ENCODE measurements at regions not wholly inside any gene's neighbourhood (a gene's known extent, or its start where the extent isn't known, plus 50 kb on each side); places are given as distances from the start of the nearest gene placed in this dataset. TPM values are rescaled to one million over a fixed set of nuclear protein-coding genes. Genes with fewer than 3 reads are reported as not detected.

Small RNAs in the stretch of these regions (small RNA-seq; reads per million reads assigned to genes)
- gene AL512324.1 (ENCODE audit: low replicate concordance): not detected
- not detected for gene MIR3156-1 (ENCODE audit: low replicate concordance)
- gene RNU6-1207P (ENCODE audit: low replicate concordance): not detected
